KMS-11 (cell line): ENCODE measurements at regions not wholly inside any gene's neighbourhood (a gene's known extent, or its start where the extent isn't known, plus 50 kb on each side); places are given as distances from the start of the nearest gene placed in this dataset.
"Not testable (repeated sequence)": the region's sequence is repeated elsewhere in the genome, so short reads cannot be mapped to it uniquely, and the experiment has no call there.

ENCODE experiments used
- H2AFZ ChIP-seq: fragments of 200-600 bp; sonication (generic); 2 replicates; pipeline ENCODE4 v1.6.1; 2016; ENCODE audit warnings: antibody characterized with exemption, mixed run types, low read depth
- H3K27ac ChIP-seq: fragments of 200-600 bp; sonication (generic); 2 replicates; pipeline ENCODE4 v1.6.1; 2016; ENCODE audit warnings: mild to moderate bottlenecking, mixed run types
- H3K27me3 ChIP-seq: fragments of 200-600 bp; sonication (generic); 2 replicates; pipeline ENCODE4 v1.6.1; 2017; ENCODE audit warnings: mild to moderate bottlenecking, low read depth, mixed run types, moderate library complexity; ENCODE audit not compliant: insufficient read depth
- H3K36me3 ChIP-seq: fragments of 200-600 bp; sonication (generic); 2 replicates; pipeline ENCODE4 v1.6.1; 2017; ENCODE audit warnings: mild to moderate bottlenecking, mixed run types; ENCODE audit not compliant: insufficient read depth
- H3K4me1 ChIP-seq: fragments of 200-600 bp; sonication (generic); 2 replicates; pipeline ENCODE4 v1.6.1; 2016; ENCODE audit warnings: mild to moderate bottlenecking, low read depth, mixed run types; ENCODE audit not compliant: poor library complexity, severe bottlenecking
- H3K4me2 ChIP-seq: fragments of 200-600 bp; sonication (generic); 2 replicates; pipeline ENCODE4 v1.7.0; 2016; ENCODE audit warnings: mild to moderate bottlenecking, mixed run types
- H3K4me3 ChIP-seq: fragments of 200-600 bp; sonication (generic); IDR thresholded peaks from 2 replicates; pipeline ENCODE4 v1.6.1; 2017; ENCODE audit warnings: low read depth, low read length, mixed read lengths; ENCODE audit not compliant: insufficient read depth
- H3K79me2 ChIP-seq: fragments of 200-600 bp; sonication (generic); 2 replicates; pipeline ENCODE4 v1.6.1; 2016; ENCODE audit warnings: low read depth, mixed run types; ENCODE audit not compliant: insufficient read depth
- H3K9ac ChIP-seq: fragments of 200-600 bp; sonication (generic); 2 replicates; pipeline ENCODE4 v1.6.1; 2016; ENCODE audit warnings: mild to moderate bottlenecking, mixed run types
- H4K20me1 ChIP-seq: fragments of 200-600 bp; sonication (generic); 2 replicates; pipeline ENCODE4 v1.6.1; 2016; ENCODE audit warnings: mild to moderate bottlenecking, mixed run types; ENCODE audit not compliant: insufficient read depth
- TF ChIP-seq, protein P1 (sequence below): fragments of 200-600 bp; sonication (generic); conservative IDR thresholded peaks from 2 replicates; pipeline ENCODE4 v1.6.1; 2017; ENCODE audit warnings: low read depth, mild to moderate bottlenecking, antibody characterized with exemption, low read length, moderate library complexity, mixed read lengths

DNA sequence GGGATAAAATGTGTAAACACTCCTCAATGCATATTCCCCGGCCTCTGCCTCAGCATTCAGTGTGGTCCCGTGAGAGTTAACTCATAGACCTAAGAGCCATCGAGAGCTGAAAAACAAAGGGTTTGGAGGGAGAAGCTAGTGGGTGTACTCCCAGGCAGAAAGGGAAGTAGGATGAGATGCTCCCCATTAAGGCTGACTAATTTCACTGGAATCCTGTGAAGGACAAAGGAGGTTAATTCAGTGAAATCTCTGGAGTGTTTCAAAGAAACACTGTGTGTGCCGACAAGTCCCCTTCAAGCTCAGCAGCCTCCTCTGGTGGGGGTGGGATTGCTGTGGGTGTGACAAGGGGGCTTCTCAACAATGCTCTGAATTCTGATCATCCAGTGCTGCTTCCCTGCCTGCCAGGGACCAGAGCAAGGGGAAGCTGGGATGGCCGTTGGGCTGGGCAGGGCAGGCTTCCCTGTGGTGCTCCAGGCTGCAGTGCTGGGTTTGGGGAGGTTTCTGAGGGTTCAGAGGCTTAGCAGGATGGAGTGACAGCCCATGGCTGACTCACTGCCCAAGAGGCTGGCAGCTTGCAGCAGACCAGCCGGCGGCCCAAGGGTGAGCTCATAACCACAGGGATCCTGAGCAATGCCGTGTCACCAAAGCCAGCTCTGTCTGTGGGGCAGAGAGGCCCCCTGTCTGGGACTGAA lies 61.4 kb upstream of the BMAL1 start:
- H4K20me1 ChIP-seq = no peaks in the 10 kb centered on the region
- no peaks in the 10 kb centered on the region for H3K79me2 ChIP-seq
- H3K27ac ChIP-seq = no peak overlapping the region
- no peak overlapping the region for H3K4me3 ChIP-seq
- H3K27me3 ChIP-seq = no peaks in the 10 kb centered on the region
- no peak overlapping the region for H3K9ac ChIP-seq
- no peaks in the 10 kb centered on the region for H3K4me1 ChIP-seq
- H2AFZ ChIP-seq = no peak overlapping the region
- TF ChIP-seq, protein P1, sequence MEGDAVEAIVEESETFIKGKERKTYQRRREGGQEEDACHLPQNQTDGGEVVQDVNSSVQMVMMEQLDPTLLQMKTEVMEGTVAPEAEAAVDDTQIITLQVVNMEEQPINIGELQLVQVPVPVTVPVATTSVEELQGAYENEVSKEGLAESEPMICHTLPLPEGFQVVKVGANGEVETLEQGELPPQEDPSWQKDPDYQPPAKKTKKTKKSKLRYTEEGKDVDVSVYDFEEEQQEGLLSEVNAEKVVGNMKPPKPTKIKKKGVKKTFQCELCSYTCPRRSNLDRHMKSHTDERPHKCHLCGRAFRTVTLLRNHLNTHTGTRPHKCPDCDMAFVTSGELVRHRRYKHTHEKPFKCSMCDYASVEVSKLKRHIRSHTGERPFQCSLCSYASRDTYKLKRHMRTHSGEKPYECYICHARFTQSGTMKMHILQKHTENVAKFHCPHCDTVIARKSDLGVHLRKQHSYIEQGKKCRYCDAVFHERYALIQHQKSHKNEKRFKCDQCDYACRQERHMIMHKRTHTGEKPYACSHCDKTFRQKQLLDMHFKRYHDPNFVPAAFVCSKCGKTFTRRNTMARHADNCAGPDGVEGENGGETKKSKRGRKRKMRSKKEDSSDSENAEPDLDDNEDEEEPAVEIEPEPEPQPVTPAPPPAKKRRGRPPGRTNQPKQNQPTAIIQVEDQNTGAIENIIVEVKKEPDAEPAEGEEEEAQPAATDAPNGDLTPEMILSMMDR = no peak
- no peaks in the 10 kb centered on the region for H3K36me3 ChIP-seq
- H3K4me2 ChIP-seq = no peak overlapping the region

DNA sequence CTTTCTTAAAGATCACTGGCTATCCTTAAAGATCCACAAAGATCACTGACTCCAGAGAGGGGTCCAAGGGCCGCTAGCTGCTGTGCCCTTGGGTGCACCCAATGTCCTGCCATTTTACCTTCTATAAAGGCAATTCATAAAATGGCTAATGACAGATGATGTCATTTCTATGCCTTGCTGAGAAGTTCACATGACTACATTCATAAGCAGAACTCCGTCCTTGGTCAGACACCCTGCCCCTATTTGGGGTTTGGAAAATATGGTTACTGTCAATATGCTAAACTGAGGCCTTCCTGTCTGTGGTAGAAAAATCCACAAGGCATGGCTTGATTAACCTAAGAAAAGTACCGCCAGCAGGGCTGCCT lies 60.9 kb upstream of the BMAL1 start:
- no peaks in the 10 kb centered on the region for H3K79me2 ChIP-seq
- no peak overlapping the region for H2AFZ ChIP-seq
- no peak overlapping the region for H3K9ac ChIP-seq
- no peak overlapping the region for H3K4me2 ChIP-seq
- TF ChIP-seq, protein P1 = no peak
- H3K27ac ChIP-seq = no peak overlapping the region
- no peaks in the 10 kb centered on the region for H4K20me1 ChIP-seq
- no peaks in the 10 kb centered on the region for H3K36me3 ChIP-seq
- no peaks in the 10 kb centered on the region for H3K4me1 ChIP-seq
- H3K27me3 ChIP-seq = no peaks in the 10 kb centered on the region
- no peak overlapping the region for H3K4me3 ChIP-seq

DNA sequence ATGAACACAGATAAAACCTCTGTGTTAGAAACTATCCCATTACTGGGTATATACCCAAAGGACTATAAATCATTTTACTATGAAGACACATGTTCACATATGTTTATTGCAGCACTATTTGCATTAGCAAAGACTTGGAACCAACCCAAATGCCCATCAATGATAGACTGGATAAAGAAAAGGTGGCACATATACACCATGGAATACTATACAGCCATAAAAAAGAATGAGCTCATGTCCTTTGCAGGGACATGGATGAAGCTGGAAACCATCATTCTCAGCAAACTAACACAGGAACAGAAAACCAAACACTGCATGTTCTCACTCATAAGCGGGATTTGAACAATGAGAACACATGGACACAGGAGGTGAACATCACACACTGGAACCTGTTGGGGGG lies 58.9 kb upstream of the BMAL1 start:
- H3K9ac ChIP-seq, H3K27me3 ChIP-seq, H2AFZ ChIP-seq, H3K4me3 ChIP-seq, H4K20me1 ChIP-seq, H3K36me3 ChIP-seq, H3K79me2 ChIP-seq, H3K27ac ChIP-seq, H3K4me1 ChIP-seq, H3K4me2 ChIP-seq: not testable (repeated sequence)

DNA sequence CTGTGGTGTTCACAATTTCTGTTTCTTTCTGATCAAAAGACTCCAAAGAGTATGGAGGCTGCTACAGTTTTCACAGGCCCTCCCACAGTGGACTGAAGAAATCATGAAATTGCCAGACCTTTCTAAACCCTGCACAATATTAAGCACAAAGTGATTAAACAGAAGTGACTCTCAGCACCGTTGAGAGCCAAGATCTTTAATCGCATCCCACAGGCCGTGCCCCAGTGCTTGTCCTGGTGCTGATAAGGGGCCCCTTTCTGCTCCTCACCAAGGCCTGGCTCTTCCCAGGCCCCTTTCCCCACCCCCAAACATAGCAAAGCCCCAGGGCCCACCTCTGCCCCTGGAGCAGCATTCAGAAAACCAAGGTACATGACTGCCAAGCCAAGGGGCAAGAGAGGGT lies 57.4 kb upstream of the BMAL1 start:
- Histone ChIP-seq H3K4me2 (no peak overlapping the region), H3K27ac (no peak overlapping the region), H3K27me3 (no peaks in the 10 kb centered on the region), H3K4me3 (no peak overlapping the region), H3K4me1 (no peaks in the 10 kb centered on the region), H2AFZ (no peak overlapping the region), H3K36me3 (no peaks in the 10 kb centered on the region), H4K20me1 (no peaks in the 10 kb centered on the region), H3K79me2 (no peaks in the 10 kb centered on the region), H3K9ac (no peak overlapping the region)
- TF ChIP-seq, protein P1 = no peak

DNA sequence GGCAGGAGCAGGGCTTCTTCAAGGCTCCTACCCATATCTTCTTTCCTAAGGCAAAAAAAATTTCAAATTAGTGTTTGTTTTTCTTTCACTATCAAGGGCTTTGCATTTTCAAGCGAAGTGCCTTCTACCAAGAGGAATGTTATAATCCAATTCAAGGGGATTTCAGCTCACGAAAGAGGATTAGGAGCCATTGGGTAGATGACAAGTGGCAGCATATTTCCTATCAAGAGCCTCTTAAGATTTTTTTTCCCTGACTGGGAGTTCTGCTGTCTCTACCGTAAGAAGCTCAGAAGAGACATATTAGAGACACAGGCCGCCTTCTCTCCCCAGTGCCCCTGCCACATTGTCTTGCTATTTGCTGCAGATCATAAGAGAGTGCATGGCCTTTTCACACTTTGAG lies 55.9 kb upstream of the BMAL1 start:
- H2AFZ ChIP-seq = no peak overlapping the region
- H3K27ac ChIP-seq = no peak overlapping the region

More for the DNA sequence above, 55.9 kb upstream of the BMAL1 start:
- Histone ChIP-seq H3K4me3 (no peak overlapping the region), H3K9ac (no peak overlapping the region), H3K79me2 (no peaks in the 10 kb centered on the region), H3K4me2 (no peak overlapping the region), H4K20me1 (no peaks in the 10 kb centered on the region), H3K36me3 (no peaks in the 10 kb centered on the region), H3K4me1 (no peaks in the 10 kb centered on the region), H3K27me3 (no peaks in the 10 kb centered on the region)
- TF ChIP-seq, protein P1 = no peak
